Fibroblast of peridontal ligament (primary cell): ENCODE measurements at regions not wholly inside any gene's neighbourhood (a gene's known extent, or its start where the extent isn't known, plus 50 kb on each side); places are given as distances from the start of the nearest gene placed in this dataset.
A peak's percentile ranks its signal among the peaks of the same experiment; 100 is the strongest.

Experiments
- DNase-seq: peaks from one replicate; pipeline ENCODE4 v3.0.0-alpha.2; 2010; ENCODE audit errors: extremely low read depth

GRCh38 chr5:164376843-164377242 lies 871.4 kb downstream of the MAT2B start:
- DNase-seq: peak; percentile 45

- no peak for DNase-seq
Observed at GRCh38 chr5:164377746-164378145, 872.3 kb downstream of the MAT2B start.

GRCh38 chr5:164383662-164384061 lies 878.2 kb downstream of the MAT2B start:
- no peak for DNase-seq

- DNase-seq: no peak
Observed at GRCh38 chr5:164392531-164392930, 887.1 kb downstream of the MAT2B start.

GRCh38 chr5:164394686-164395194 lies 889.3 kb downstream of the MAT2B start:
- no peak for DNase-seq

GRCh38 chr5:164412531-164412930 lies 907.1 kb downstream of the MAT2B start:
- DNase-seq: no peak

GRCh38 chr5:164420161-164420560 lies 914.7 kb downstream of the MAT2B start:
- DNase-seq: no peak

GRCh38 chr5:164422400-164422799 lies 917.0 kb downstream of the MAT2B start:
- DNase-seq: peak; percentile 34

GRCh38 chr5:164431634-164432304 lies 926.4 kb downstream of the MAT2B start:
- DNase-seq: no peak

GRCh38 chr5:164433106-164433870 lies 927.9 kb downstream of the MAT2B start:
- DNase-seq: peak; percentile 2

- DNase-seq: peak; percentile 3
Observed at GRCh38 chr5:164435576-164435975, 930.2 kb downstream of the MAT2B start.

GRCh38 chr5:164439799-164440198 lies 934.4 kb downstream of the MAT2B start:
- DNase-seq: no peak

- no peak for DNase-seq
Observed at GRCh38 chr5:164449460-164449859, 944.0 kb downstream of the MAT2B start.

- DNase-seq: no peak
Observed at GRCh38 chr5:164466033-164466432, 960.6 kb downstream of the MAT2B start.

GRCh38 chr5:164470312-164470711 lies 964.9 kb downstream of the MAT2B start:
- DNase-seq: peak; percentile 8

GRCh38 chr5:164472165-164472564 lies 966.7 kb downstream of the MAT2B start:
- DNase-seq: no peak

GRCh38 chr5:164475339-164475977 lies 970.0 kb downstream of the MAT2B start:
- peak; percentile 79 for DNase-seq

GRCh38 chr5:164481270-164481669 lies 975.9 kb downstream of the MAT2B start:
- no peak for DNase-seq

- DNase-seq: no peak
Observed at GRCh38 chr5:164482351-164482750, 976.9 kb downstream of the MAT2B start.

GRCh38 chr5:164484948-164485347 lies 979.5 kb downstream of the MAT2B start:
- DNase-seq: no peak

- no peak for DNase-seq
Observed at GRCh38 chr5:164487939-164488338, 982.5 kb downstream of the MAT2B start.

GRCh38 chr5:164497311-164498064 lies 992.1 kb downstream of the MAT2B start:
- DNase-seq: no peak
